Right ventricle myocardium superior (tissue), 1 donor: ENCODE measurements at regions not wholly inside any gene's neighbourhood (a gene's known extent, or its start where the extent isn't known, plus 50 kb on each side); places are given as distances from the start of the nearest gene placed in this dataset.
"Not testable (repeated sequence)": the region's sequence is repeated elsewhere in the genome, so short reads cannot be mapped to it uniquely, and the experiment has no call there.

Source experiments
- ATAC-seq: fragments of 200-7000 bp; cut with Tn5 transposase; one replicate; pipeline ENCODE4 v1.9.1; 2020; ENCODE audit warnings: mild to moderate bottlenecking; ENCODE audit not compliant: poor library complexity
- DNase-seq: peaks from one replicate; pipeline ENCODE4 v3.0.0-alpha.2; 2020
- intact Hi-C: fragments of 100-400 bp; cut with DNase I; formaldehyde crosslinking; loops from one replicate; pipeline ENCODE4 v1.11.2; 2022
- donor health status: DM: no; HTN: yes; CAD: no; lungs with severe emphysema.

GRCh38 chr4:188678691-188679090, 539.5 kb downstream of the TRIML1 start:
- DNase-seq, intact Hi-C loops, ATAC-seq: not testable (repeated sequence)

GRCh38 chr4:188680004-188680666, 540.9 kb downstream of the TRIML1 start:
- intact Hi-C loops, result no loop called here
- DNase-seq, result no peak
- ATAC-seq, result no peak

- no peak for DNase-seq
- ATAC-seq, result no peak
- intact Hi-C loops, result no loop called here
Measured at GRCh38 chr4:188680667-188681063, 541.4 kb downstream of the TRIML1 start.

GRCh38 chr4:188682321-188682720, 543.1 kb downstream of the TRIML1 start:
- no peak for ATAC-seq
- intact Hi-C loops, result no loop called here
- DNase-seq, result no peak

GRCh38 chr4:188683571-188683970, 544.3 kb downstream of the TRIML1 start:
- no peak for DNase-seq
- intact Hi-C loops, result no loop called here
- no peak for ATAC-seq

- intact Hi-C loops, result no loop called here
- ATAC-seq (no peak), DNase-seq (no peak)
Measured at GRCh38 chr4:188688956-188689355, 549.7 kb downstream of the TRIML1 start.

GRCh38 chr4:188691811-188692210, 552.6 kb downstream of the TRIML1 start:
- intact Hi-C loops, result no loop called here
- no peak for DNase-seq
- no peak for ATAC-seq

GRCh38 chr4:188695261-188695660, 556.0 kb downstream of the TRIML1 start:
- ATAC-seq (no peak), DNase-seq (no peak)
- intact Hi-C loops, result no loop called here

GRCh38 chr4:188697243-188697642, 558.0 kb downstream of the TRIML1 start:
- intact Hi-C loops, result no loop called here
- ATAC-seq (no peak), DNase-seq (no peak)

GRCh38 chr4:188701952-188702351, 562.7 kb downstream of the TRIML1 start:
- DNase-seq (no peak), ATAC-seq (no peak)
- intact Hi-C loops, result no loop called here

GRCh38 chr4:188704288-188704687, 565.0 kb downstream of the TRIML1 start:
- DNase-seq (no peak), ATAC-seq (no peak)
- intact Hi-C loops, result no loop called here

GRCh38 chr4:188707036-188707435, 567.8 kb downstream of the TRIML1 start:
- intact Hi-C loops, result no loop called here
- DNase-seq, result no peak
- no peak for ATAC-seq

GRCh38 chr4:188714501-188714900, 575.3 kb downstream of the TRIML1 start:
- intact Hi-C loops, result no loop called here
- DNase-seq (no peak), ATAC-seq (no peak)

- DNase-seq, result no peak
- intact Hi-C loops, result no loop called here
- ATAC-seq, result no peak
Measured at GRCh38 chr4:188714907-188715306, 575.7 kb downstream of the TRIML1 start.

GRCh38 chr4:188717661-188718060, 578.4 kb downstream of the TRIML1 start:
- ATAC-seq, result no peak
- DNase-seq, result no peak
- intact Hi-C loops, result no loop called here

- intact Hi-C loops, result no loop called here
- ATAC-seq (no peak), DNase-seq (no peak)
Measured at GRCh38 chr4:188719794-188720193, 580.6 kb downstream of the TRIML1 start.

- intact Hi-C loops, result no loop called here
- no peak for ATAC-seq
- DNase-seq, result no peak
Measured at GRCh38 chr4:188722911-188723310, 583.7 kb downstream of the TRIML1 start.

- intact Hi-C loops, result no loop called here
- DNase-seq (no peak), ATAC-seq (no peak)
Measured at GRCh38 chr4:188727746-188728145, 588.5 kb downstream of the TRIML1 start.

GRCh38 chr4:188728359-188728758, 589.1 kb downstream of the TRIML1 start:
- intact Hi-C loops, result no loop called here
- ATAC-seq (no peak), DNase-seq (no peak)

- intact Hi-C loops, result no loop called here
- ATAC-seq (no peak), DNase-seq (no peak)
Measured at GRCh38 chr4:188732131-188732530, 592.9 kb downstream of the TRIML1 start.

GRCh38 chr4:188735082-188735481, 595.8 kb downstream of the TRIML1 start:
- DNase-seq, result no peak

More at GRCh38 chr4:188735082-188735481, 595.8 kb downstream of the TRIML1 start:
- no peak for ATAC-seq
- intact Hi-C loops, result no loop called here
